Stimulated activated CD8-positive, alpha-beta memory T cell treated with anti-CD3 and anti-CD28 coated beads, Interleukin-7, amount 100 ng/mL, for 48 hours (primary cell): ENCODE measurements at regions not wholly inside any gene's neighbourhood (a gene's known extent, or its start where the extent isn't known, plus 50 kb on each side); places are given as distances from the start of the nearest gene placed in this dataset.
"Not testable (repeated sequence)": the region's sequence is repeated elsewhere in the genome, so short reads cannot be mapped to it uniquely, and the experiment has no call there.

Experiments used
- DNase-seq, 2 donors: peaks; one replicate each; pipeline ENCODE4 v3.0.0-alpha.2; 2020; ENCODE audit warnings: low read depth in 1 of 2; ENCODE audit errors: extremely low read depth in 1 of 2

GRCh38 chr1:194068446-194069167 lies 882.2 kb upstream of the B3GALT2 start:
- DNase-seq, result no peak

- DNase-seq, result no peak
These were observed 881.4 kb upstream of the B3GALT2 start for GRCh38 chr1:194067772-194068171.

GRCh38 chr1:194062962-194063361 lies 876.5 kb upstream of the B3GALT2 start:
- no peak for DNase-seq

- no peak for DNase-seq
These were observed 876.1 kb upstream of the B3GALT2 start for GRCh38 chr1:194062526-194062925.

GRCh38 chr1:194060481-194060880 lies 874.1 kb upstream of the B3GALT2 start:
- DNase-seq, result no peak

- not testable (repeated sequence) for DNase-seq
These were observed 871.9 kb upstream of the B3GALT2 start for GRCh38 chr1:194058268-194058667.

- no peak for DNase-seq
These were observed 869.8 kb upstream of the B3GALT2 start for GRCh38 chr1:194056169-194056568.

- no peak for DNase-seq
These were observed 869.1 kb upstream of the B3GALT2 start for GRCh38 chr1:194055536-194055935.

- no peak for DNase-seq
These were observed 866.3 kb upstream of the B3GALT2 start for GRCh38 chr1:194052514-194053338.

GRCh38 chr1:194047921-194048320 lies 861.5 kb upstream of the B3GALT2 start:
- DNase-seq, result no peak

GRCh38 chr1:194047206-194047605 lies 860.8 kb upstream of the B3GALT2 start:
- DNase-seq, result no peak

- DNase-seq, result no peak
These were observed 859.0 kb upstream of the B3GALT2 start for GRCh38 chr1:194045416-194045815.

GRCh38 chr1:194044892-194045291 lies 858.5 kb upstream of the B3GALT2 start:
- no peak for DNase-seq

- no peak for DNase-seq
These were observed 857.8 kb upstream of the B3GALT2 start for GRCh38 chr1:194043984-194044755.

GRCh38 chr1:194042736-194043135 lies 856.3 kb upstream of the B3GALT2 start:
- no peak for DNase-seq

- no peak for DNase-seq
These were observed 854.1 kb upstream of the B3GALT2 start for GRCh38 chr1:194040496-194040895.

GRCh38 chr1:194039578-194039977 lies 853.2 kb upstream of the B3GALT2 start:
- no peak for DNase-seq

GRCh38 chr1:194033646-194034045 lies 847.2 kb upstream of the B3GALT2 start:
- no peak for DNase-seq

GRCh38 chr1:194028002-194028401 lies 841.6 kb upstream of the B3GALT2 start:
- no peak for DNase-seq

GRCh38 chr1:194026422-194026821 lies 840.0 kb upstream of the B3GALT2 start:
- no peak for DNase-seq

GRCh38 chr1:194024659-194025058 lies 838.2 kb upstream of the B3GALT2 start:
- no peak for DNase-seq
